Neutrophil (primary cell): ENCODE measurements at regions not wholly inside any gene's neighbourhood (a gene's known extent, or its start where the extent isn't known, plus 50 kb on each side); places are given as distances from the start of the nearest gene placed in this dataset.

Experiments
- H3K27ac ChIP-seq: fragments of 200-600 bp; sonication (generic); 2 replicates; pipeline ENCODE4 v1.5.1; 2016; ENCODE audit warnings: mild to moderate bottlenecking, moderate library complexity
- H3K27me3 ChIP-seq: fragments of 200-600 bp; sonication (generic); 2 replicates; pipeline ENCODE4 v1.6.0; 2016; ENCODE audit warnings: mild to moderate bottlenecking
- H3K36me3 ChIP-seq: fragments of 200-600 bp; sonication (generic); 2 replicates; pipeline ENCODE4 v1.5.1; 2017
- H3K4me1 ChIP-seq, 2 experiments: fragments of 200-600 bp in 1 of 2; sonication (generic) in 1 of 2; 1 replicate in 1 of 2; 2 replicates in 1 of 2; pipeline versions ENCODE4 v1.5.1 to v1.6.1; 2013 to 2016; ENCODE audit warnings: low read depth in 1 of 2, low read length in 1 of 2, mild to moderate bottlenecking in 1 of 2, moderate library complexity in 1 of 2; ENCODE audit not compliant: control insufficient read depth in 1 of 2, insufficient read depth in 1 of 2
- H3K4me3 ChIP-seq, 2 experiments: fragments of 200-600 bp in 1 of 2; sonication (generic) in 1 of 2; 1 replicate in 1 of 2; 2 replicates in 1 of 2; pipeline ENCODE4 v1.5.1; 2013 to 2016; ENCODE audit warnings: low read depth in 1 of 2, low read length in 1 of 2, mild to moderate bottlenecking in 1 of 2, moderate library complexity in 1 of 2
- H3K9me3 ChIP-seq: fragments of 200-600 bp; sonication (generic); 2 replicates; pipeline ENCODE4 v1.5.1; 2016
- CTCF ChIP-seq: fragments of 200-600 bp; sonication (generic); IDR thresholded peaks from 2 replicates; pipeline ENCODE4 v1.5.1; 2016; ENCODE audit warnings: antibody characterized with exemption

GRCh38 chr1:66450847-66451246, 83.1 kb upstream of the SGIP1 start:
- Histone ChIP-seq H3K27me3 (no peaks in the 10 kb centered on the region), H3K9me3 (no peaks in the 10 kb centered on the region), H3K4me3 (no peak overlapping the region), H3K36me3 (no peaks in the 10 kb centered on the region), H3K4me1 (peaks cover 2 to 5% of the 10 kb centered on the region in 2 experiments), H3K27ac (no peak overlapping the region)
- TF ChIP-seq CTCF = no peak

GRCh38 chr1:66452162-66452561, 81.8 kb upstream of the SGIP1 start:
- Histone ChIP-seq H3K4me1 (no peaks in the 10 kb centered on the region), H3K9me3 (no peaks in the 10 kb centered on the region), H3K4me3 (no peak overlapping the region), H3K36me3 (no peaks in the 10 kb centered on the region), H3K27me3 (no peaks in the 10 kb centered on the region), H3K27ac (no peak overlapping the region)
- no peak for TF ChIP-seq CTCF

- no peak for TF ChIP-seq CTCF
- Histone ChIP-seq H3K4me1 (no peaks in the 10 kb centered on the region), H3K4me3 (no peak overlapping the region), H3K36me3 (no peaks in the 10 kb centered on the region), H3K27ac (no peak overlapping the region), H3K27me3 (no peaks in the 10 kb centered on the region), H3K9me3 (no peaks in the 10 kb centered on the region)
Observed at GRCh38 chr1:66452982-66453381, 81.0 kb upstream of the SGIP1 start.

- no peak for TF ChIP-seq CTCF
- H3K4me3 ChIP-seq = no peak overlapping the region
- no peaks in the 10 kb centered on the region for H3K36me3 ChIP-seq
Observed at GRCh38 chr1:66455446-66455845, 78.5 kb upstream of the SGIP1 start.

GRCh38 chr1:66460776-66461175, 73.2 kb upstream of the SGIP1 start:
- Histone ChIP-seq H3K36me3 (no peaks in the 10 kb centered on the region), H3K9me3 (no peaks in the 10 kb centered on the region), H3K27me3 (no peaks in the 10 kb centered on the region), H3K4me1 (no peaks in the 10 kb centered on the region), H3K4me3 (no peak overlapping the region), H3K27ac (no peak overlapping the region)
- TF ChIP-seq CTCF = no peak

More at GRCh38 chr1:66455446-66455845, 78.5 kb upstream of the SGIP1 start:
- Histone ChIP-seq H3K9me3 (no peaks in the 10 kb centered on the region), H3K27me3 (no peaks in the 10 kb centered on the region), H3K27ac (no peak overlapping the region), H3K4me1 (no peaks in the 10 kb centered on the region)

GRCh38 chr1:66462313-66462712, 71.6 kb upstream of the SGIP1 start:
- Histone ChIP-seq H3K9me3 (no peaks in the 10 kb centered on the region), H3K27ac (no peak overlapping the region), H3K4me3 (no peak overlapping the region), H3K36me3 (no peaks in the 10 kb centered on the region), H3K4me1 (no peaks in the 10 kb centered on the region), H3K27me3 (no peaks in the 10 kb centered on the region)
- TF ChIP-seq CTCF = no peak
